ENCODE measurements at regions not wholly inside any gene's neighbourhood (a gene's known extent, or its start where the extent isn't known, plus 50 kb on each side); places are given as distances from the start of the nearest gene placed in this dataset.

- no peaks in the 10 kb centered on the region for H3K4me1 Mint-ChIP-seq (ENCODE audit: insufficient read depth, unreplicated experiment)
- BruUV-seq (replicated peaks): no TSS peak
- CTCF ChIA-PET: no interaction called here
- peaks cover 1% of the 10 kb centered on the region for H3K27me3 Mint-ChIP-seq (ENCODE audit: insufficient read depth, unreplicated experiment)
- H3K9me3 Mint-ChIP-seq (ENCODE audit: unreplicated experiment): no peaks in the 10 kb centered on the region
- H3K4me3 Mint-ChIP-seq (ENCODE audit: unreplicated experiment): no peak overlapping the region
- TF ChIP-seq CTCF (IDR thresholded peaks at IDR 0.05; ENCODE audit: unreplicated experiment): no peak
- no peak for DNase-seq (ENCODE audit: unreplicated experiment)
- POLR2A ChIA-PET: no interaction called here
- intact Hi-C loops (cut with micrococcal nuclease): no loop called here
- H3K36me3 Mint-ChIP-seq (ENCODE audit: insufficient read depth, unreplicated experiment): no peaks in the 10 kb centered on the region
- H3K27ac Mint-ChIP-seq (ENCODE audit: low read depth, unreplicated experiment): no peak overlapping the region
Measured at GRCh38 chr7:120055300-120055699, 217.7 kb upstream of the KCND2 start.

GRCh38 chr7:120056227-120056626 lies 216.7 kb upstream of the KCND2 start:
- TF ChIP-seq CTCF (IDR thresholded peaks at IDR 0.05; ENCODE audit: unreplicated experiment): no peak
- H3K27ac Mint-ChIP-seq (ENCODE audit: low read depth, unreplicated experiment): no peak overlapping the region
- CTCF ChIA-PET: no interaction called here
- POLR2A ChIA-PET: no interaction called here
- intact Hi-C loops (cut with micrococcal nuclease): no loop called here
- no peaks in the 10 kb centered on the region for H3K36me3 Mint-ChIP-seq (ENCODE audit: insufficient read depth, unreplicated experiment)
- peaks cover 11% of the 10 kb centered on the region for H3K27me3 Mint-ChIP-seq (ENCODE audit: insufficient read depth, unreplicated experiment)
- no peaks in the 10 kb centered on the region for H3K9me3 Mint-ChIP-seq (ENCODE audit: unreplicated experiment)
- BruUV-seq (replicated peaks): no TSS peak
- H3K4me3 Mint-ChIP-seq (ENCODE audit: unreplicated experiment): no peak overlapping the region
- no peaks in the 10 kb centered on the region for H3K4me1 Mint-ChIP-seq (ENCODE audit: insufficient read depth, unreplicated experiment)
- no peak for DNase-seq (ENCODE audit: unreplicated experiment)

GRCh38 chr7:120059641-120060040 lies 213.3 kb upstream of the KCND2 start:
- no peak for TF ChIP-seq CTCF (IDR thresholded peaks at IDR 0.05; ENCODE audit: unreplicated experiment)
- no peak overlapping the region for H3K4me3 Mint-ChIP-seq (ENCODE audit: unreplicated experiment)
- DNase-seq (ENCODE audit: unreplicated experiment): no peak
- no peaks in the 10 kb centered on the region for H3K9me3 Mint-ChIP-seq (ENCODE audit: unreplicated experiment)
- ChIA-PET POLR2A (no interaction called here), CTCF (no interaction called here)
- H3K27me3 Mint-ChIP-seq (ENCODE audit: insufficient read depth, unreplicated experiment): peaks cover 22% of the 10 kb centered on the region
- intact Hi-C loops (cut with micrococcal nuclease): no loop called here
- no TSS peak for BruUV-seq (replicated peaks)
- no peaks in the 10 kb centered on the region for H3K4me1 Mint-ChIP-seq (ENCODE audit: insufficient read depth, unreplicated experiment)
- H3K27ac Mint-ChIP-seq (ENCODE audit: low read depth, unreplicated experiment): no peak overlapping the region
- H3K36me3 Mint-ChIP-seq (ENCODE audit: insufficient read depth, unreplicated experiment): no peaks in the 10 kb centered on the region

- Mint-ChIP-seq H3K27me3 (ENCODE audit: insufficient read depth, unreplicated experiment) (peaks cover 22% of the 10 kb centered on the region), H3K4me3 (ENCODE audit: unreplicated experiment) (no peak overlapping the region), H3K9me3 (ENCODE audit: unreplicated experiment) (no peaks in the 10 kb centered on the region), H3K36me3 (ENCODE audit: insufficient read depth, unreplicated experiment) (no peaks in the 10 kb centered on the region), H3K4me1 (ENCODE audit: insufficient read depth, unreplicated experiment) (no peaks in the 10 kb centered on the region), H3K27ac (ENCODE audit: low read depth, unreplicated experiment) (no peak overlapping the region)
- TF ChIP-seq CTCF (IDR thresholded peaks at IDR 0.05; ENCODE audit: unreplicated experiment): no peak
- ChIA-PET POLR2A (no interaction called here), CTCF (no interaction called here)
- no TSS peak for BruUV-seq (replicated peaks)
- DNase-seq (ENCODE audit: unreplicated experiment): no peak
- intact Hi-C loops (cut with micrococcal nuclease): no loop called here
Measured at GRCh38 chr7:120060281-120060680, 212.7 kb upstream of the KCND2 start.

Measured in MCF 10A (cell line).